Skeletal muscle cell (primary cell): ENCODE measurements at regions not wholly inside any gene's neighbourhood (a gene's known extent, or its start where the extent isn't known, plus 50 kb on each side); places are given as distances from the start of the nearest gene placed in this dataset.
A peak's percentile ranks its signal among the peaks of the same experiment; 100 is the strongest.

ENCODE experiments used
- DNase-seq: peaks from one replicate; pipeline ENCODE4 v3.0.0-alpha.2; 2010; ENCODE audit warnings: low read depth
- H3K4me3 ChIP-seq: 2 replicates; pipeline ENCODE4 v1.5.1; 2011; ENCODE audit warnings: low read depth, mild to moderate bottlenecking, control low read depth, low read length, moderate library complexity

GRCh38 chr2:74036010-74036409 is 51.3 kb downstream of the TET3 start:
- H3K4me3 ChIP-seq = no peak overlapping the region
- DNase-seq = no peak

DNA sequence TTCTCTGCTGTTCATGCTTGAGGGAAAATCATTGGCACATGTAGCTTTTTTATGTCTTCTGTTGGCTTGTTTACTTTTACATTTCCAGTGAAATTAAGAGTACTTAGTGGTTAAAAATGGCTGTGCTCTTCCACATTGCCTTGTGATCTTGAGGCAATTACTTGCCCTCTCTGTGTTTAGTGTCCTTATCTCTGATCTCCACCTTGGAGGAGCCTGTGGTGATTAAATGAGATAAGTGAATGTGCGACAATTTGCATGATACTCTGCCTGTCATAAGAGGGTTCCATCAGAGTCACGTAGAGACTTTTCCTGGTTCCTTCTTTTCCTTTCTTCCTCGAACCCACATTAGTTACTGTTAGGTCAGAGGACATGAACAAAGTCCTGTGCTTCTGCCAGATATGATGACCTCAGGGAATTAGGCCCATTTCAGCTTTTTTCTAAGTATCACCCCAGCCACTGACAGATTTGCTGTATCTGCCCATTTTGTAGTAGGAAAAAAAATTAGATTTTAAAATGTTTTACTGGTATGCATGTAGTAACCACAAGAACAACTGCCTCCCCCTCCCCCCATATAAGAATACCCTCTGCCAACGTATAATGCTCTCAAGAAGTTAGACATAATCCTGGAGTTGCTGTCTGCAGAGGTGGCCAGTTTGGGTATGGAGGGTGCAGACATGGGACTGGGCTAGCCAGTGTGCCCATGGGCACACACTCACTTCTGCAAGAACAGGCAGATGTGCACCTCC is 51.9 kb downstream of the TET3 start:
- no peak for DNase-seq
- no peak overlapping the region for H3K4me3 ChIP-seq

DNA sequence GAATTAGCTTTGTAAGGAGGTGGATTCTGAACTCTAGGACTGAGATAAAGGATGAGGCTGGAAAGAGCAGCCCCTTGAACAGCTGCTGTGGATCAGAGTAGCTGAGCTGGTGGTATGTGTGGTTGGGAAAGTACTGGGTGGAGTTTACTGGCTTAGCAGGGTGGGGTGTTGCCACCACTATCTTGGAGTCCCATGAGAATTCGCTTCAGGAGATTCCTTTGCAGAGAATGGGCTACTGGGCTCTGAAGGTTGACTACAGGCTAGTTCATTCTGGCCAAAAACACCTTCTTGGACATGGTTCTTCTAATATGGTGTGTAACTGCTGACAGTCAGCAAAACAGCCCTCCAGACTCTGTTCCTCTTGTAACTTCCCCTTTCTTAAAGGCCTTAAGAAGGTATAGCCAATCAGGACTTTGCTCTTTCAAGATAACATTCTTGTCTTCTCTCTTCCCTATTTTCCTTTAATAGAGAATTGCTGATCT is 52.7 kb downstream of the TET3 start:
- DNase-seq = no peak

GRCh38 chr2:74039611-74040010 is 54.9 kb downstream of the TET3 start:
- H3K4me3 ChIP-seq = no peak overlapping the region
- no peak for DNase-seq

More for the DNA sequence above, 52.7 kb downstream of the TET3 start:
- no peak overlapping the region for H3K4me3 ChIP-seq

GRCh38 chr2:74041182-74041581 is 56.5 kb downstream of the TET3 start:
- no peak for DNase-seq
- H3K4me3 ChIP-seq = no peak overlapping the region

- no peak overlapping the region for H3K4me3 ChIP-seq
- DNase-seq = no peak
Measured at GRCh38 chr2:74041726-74042125, 57.0 kb downstream of the TET3 start.

GRCh38 chr2:74042606-74043005 is 57.9 kb downstream of the TET3 start:
- no peak for DNase-seq
- no peak overlapping the region for H3K4me3 ChIP-seq

DNA sequence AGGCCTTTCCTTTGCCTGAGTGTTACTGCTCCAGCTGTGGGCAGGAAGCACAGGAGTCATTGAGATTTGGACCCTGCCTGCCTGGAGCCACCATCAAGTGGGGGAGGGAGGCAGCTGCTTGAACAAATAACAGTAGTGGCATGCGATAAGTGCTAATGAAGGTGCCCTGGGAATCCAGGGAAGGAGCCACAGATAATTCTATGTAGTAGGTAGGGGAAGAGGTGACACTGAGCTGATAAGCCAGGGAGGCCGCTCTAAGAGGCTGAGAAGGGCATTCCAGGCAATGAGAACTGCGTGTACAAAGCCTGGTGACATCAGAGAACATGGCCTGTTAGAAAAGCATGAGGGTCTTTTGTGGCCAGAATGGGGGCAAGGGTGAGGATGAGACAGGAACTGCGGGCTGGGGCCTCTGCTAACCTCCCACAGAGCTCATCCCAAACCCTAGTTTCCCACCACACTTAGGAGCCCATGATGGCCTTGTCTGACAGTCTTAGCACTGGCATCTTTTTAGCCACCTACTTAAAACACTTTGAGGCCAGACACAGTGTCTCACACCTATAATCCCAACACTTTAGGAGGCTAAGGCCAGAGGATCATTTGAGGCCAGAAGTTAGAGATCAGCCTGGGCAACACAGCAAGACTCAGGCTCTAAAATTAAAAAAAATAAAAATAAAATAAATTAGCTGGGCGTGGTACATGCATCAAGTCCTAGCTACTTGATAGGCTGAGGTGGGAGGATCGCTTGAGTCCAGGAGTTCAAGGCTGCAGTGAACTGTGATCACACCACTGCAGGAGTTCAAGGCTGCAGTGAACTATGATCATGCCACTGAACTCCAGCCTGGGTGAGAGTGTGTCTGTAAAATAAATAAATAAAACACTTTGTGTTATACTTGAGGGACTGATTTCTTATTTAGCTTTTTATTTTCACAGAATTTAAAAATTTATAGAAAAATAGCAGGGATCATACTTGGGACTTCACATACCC is 58.9 kb downstream of the TET3 start:
- H3K4me3 ChIP-seq = no peak overlapping the region
- no peak for DNase-seq

DNA sequence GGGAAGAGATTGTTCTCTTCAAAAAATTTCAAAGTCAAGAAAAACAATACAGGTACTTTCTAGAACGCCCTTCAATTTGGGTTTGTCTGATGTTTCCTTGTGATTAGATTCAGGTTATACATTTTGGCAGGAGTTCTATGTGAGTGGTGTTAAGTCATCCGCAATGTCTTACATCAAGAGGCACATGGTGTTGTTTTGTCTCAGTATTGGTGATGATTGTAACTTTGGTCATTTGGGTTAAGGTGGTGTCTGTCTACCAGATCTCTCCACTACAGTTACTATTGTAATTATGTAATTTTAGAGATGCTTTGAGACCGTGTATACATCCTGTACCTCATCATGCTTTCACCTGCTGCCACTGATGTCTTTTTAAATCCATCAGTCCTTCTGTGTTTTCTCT is 60.3 kb downstream of the TET3 start:
- no peak overlapping the region for H3K4me3 ChIP-seq
- no peak for DNase-seq

- DNase-seq = peak; percentile 26
- no peak overlapping the region for H3K4me3 ChIP-seq
Measured at GRCh38 chr2:74045454-74045853, 60.7 kb downstream of the TET3 start.

GRCh38 chr2:74046441-74046840 is 61.7 kb downstream of the TET3 start:
- H3K4me3 ChIP-seq = no peak overlapping the region
- DNase-seq = no peak

DNA sequence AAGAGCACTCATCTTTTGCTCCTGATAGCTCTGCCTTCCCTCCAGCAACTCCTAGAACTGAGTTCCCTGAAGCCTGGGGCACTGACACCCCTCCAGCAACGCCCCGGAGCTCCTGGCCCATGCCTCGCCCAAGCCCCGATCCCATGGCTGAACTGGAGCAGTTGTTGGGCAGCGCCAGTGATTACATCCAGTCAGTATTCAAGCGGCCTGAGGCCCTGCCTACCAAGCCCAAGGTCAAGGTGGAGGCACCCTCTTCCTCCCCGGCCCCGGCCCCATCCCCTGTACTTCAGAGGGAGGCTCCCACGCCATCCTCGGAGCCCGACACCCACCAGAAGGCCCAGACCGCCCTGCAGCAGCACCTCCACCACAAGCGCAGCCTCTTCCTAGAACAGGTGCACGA is 62.4 kb downstream of the TET3 start:
- H3K4me3 ChIP-seq = no peak overlapping the region
- DNase-seq = no peak

DNA sequence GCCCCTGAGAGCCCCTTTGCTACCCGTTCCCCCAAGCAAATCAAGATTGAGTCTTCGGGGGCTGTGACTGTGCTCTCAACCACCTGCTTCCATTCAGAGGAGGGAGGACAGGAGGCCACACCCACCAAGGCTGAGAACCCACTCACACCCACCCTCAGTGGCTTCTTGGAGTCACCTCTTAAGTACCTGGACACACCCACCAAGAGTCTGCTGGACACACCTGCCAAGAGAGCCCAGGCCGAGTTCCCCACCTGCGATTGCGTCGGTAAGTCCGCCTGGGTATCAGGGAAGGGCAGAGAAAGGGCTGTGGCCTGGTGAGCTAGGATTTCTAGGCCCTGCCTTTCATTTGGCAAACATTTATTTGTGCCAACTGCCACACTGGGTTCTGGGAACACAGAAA is 63.4 kb downstream of the TET3 start:
- H3K4me3 ChIP-seq = no peak overlapping the region
- DNase-seq = no peak

- no peak for DNase-seq
- no peak overlapping the region for H3K4me3 ChIP-seq
Measured at GRCh38 chr2:74048843-74049519, 64.3 kb downstream of the TET3 start.

DNA sequence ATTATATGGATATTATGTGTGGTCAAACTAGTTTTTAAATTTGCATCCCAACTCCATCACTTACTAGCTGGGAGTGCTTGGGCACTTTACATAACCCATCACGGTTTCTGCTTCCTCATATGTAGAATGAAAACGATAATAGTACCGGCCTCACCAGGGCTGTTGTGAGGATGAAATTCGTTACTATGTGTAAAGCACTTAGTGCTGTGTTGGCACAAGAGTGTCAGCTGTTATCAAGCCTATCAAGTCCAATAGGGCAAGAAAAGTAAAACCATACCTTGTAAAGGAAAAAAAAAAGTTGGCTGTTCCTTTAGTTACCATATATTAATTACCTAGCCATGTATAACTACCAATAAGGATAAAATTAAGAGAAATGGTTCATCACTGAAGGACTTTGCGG is 65.4 kb downstream of the TET3 start:
- no peak overlapping the region for H3K4me3 ChIP-seq
- no peak for DNase-seq

- H3K4me3 ChIP-seq = no peak overlapping the region
- no peak for DNase-seq
Measured at GRCh38 chr2:74051504-74051903, 66.8 kb downstream of the TET3 start.

DNA sequence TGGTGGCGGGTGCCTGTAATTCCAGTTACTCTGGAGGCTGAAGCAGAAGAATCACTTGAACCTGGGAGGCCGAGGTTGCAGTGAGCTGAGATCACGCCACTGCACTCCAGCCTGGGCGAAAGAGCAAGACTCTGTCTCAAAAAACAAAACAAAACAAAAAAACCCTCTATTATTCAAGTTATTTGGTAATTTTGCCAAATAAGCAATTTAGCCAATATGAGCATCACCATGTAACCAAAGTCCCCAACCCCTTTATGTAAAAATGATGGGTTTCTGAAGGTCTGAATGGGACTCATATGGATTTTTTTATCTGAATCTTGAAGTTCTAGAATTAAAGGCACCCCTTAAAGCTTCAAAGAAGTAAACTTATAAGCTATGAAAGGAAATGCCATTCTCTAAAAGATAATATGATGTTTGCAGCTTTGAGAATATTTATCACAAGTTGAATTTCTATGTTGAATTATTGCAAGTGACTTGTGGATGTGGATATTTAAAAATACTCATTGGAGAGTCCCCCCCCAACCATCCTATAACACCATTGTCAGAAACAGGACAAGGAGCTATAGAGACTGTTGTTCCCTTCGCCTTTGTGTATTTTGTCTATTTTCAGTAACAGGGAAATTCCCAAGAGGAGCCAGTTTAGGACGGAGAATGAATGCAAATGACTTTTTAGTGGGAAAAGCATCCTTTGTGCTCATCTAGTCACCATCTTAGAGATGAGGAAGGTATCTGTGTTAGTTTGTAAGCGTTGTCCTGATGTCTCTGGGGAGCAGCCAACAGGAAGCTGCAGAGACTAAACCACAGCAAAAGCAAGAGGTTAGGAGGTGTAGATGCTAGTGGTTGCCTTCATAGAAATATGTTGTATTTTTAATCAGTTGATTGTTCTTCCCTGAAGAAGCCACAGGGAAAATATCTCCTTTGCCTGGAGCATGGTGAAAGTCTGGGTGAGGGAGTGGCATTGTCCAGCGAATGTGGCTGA is 68.3 kb downstream of the TET3 start:
- no peak overlapping the region for H3K4me3 ChIP-seq
- DNase-seq = no peak

DNA sequence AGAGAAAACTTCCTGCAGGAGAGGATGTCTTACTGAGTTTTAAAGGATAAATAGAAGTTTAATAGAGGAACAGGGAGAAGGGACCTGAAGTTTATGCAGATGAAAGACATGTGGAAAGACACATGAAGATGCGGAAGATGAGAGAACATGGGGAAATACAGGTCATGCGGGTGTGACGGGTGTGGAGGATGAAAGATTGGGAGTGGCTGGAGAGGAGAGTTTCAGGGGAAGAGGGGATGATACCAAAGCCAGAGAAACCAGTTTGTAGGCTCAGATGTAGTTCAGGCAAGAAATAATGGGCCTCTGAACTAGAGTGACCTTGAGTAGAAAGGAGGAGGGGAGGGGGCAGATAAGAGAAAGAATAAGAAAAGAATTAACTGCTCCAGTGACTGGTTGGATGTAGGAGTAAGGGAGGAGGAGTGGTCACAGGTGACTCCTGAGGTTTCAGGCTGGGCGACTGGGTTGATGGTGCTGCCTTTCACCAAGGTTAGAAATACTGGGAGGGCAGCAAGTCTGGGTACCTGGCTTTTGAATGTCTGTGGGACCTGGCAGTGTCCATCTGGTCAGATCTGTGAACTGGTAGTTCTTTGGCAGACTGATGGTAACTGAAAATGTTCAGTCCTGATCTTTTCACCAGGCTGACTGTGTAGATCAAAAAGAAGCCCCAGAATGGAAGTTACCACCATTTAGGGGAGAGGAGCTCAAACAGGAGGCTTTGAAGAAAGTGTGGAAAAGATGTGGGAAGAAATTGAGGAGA is 69.4 kb downstream of the TET3 start:
- DNase-seq = no peak
- no peak overlapping the region for H3K4me3 ChIP-seq
